Activated CD4-positive, alpha-beta T cell treated with anti-CD3 and anti-CD28 coated beads, Interleukin-2, amount 50 U/mL, for 48 hours (primary cell): ENCODE measurements at regions not wholly inside any gene's neighbourhood (a gene's known extent, or its start where the extent isn't known, plus 50 kb on each side); places are given as distances from the start of the nearest gene placed in this dataset.
"Not testable (repeated sequence)": the region's sequence is repeated elsewhere in the genome, so short reads cannot be mapped to it uniquely, and the experiment has no call there.

ENCODE experiments used
- DNase-seq, 2 experiments: peaks; one replicate each; pipeline ENCODE4 v3.0.0-alpha.2; 2020

GRCh38 chr9:19651681-19652080 is 137.2 kb downstream of the SLC24A2 start:
- DNase-seq: no peak

- DNase-seq: no peak
Observed at GRCh38 chr9:19650312-19650711, 138.5 kb downstream of the SLC24A2 start.

GRCh38 chr9:19649336-19650041 is 139.3 kb downstream of the SLC24A2 start:
- no peak for DNase-seq

GRCh38 chr9:19648672-19649071 is 140.2 kb downstream of the SLC24A2 start:
- DNase-seq: no peak

GRCh38 chr9:19643875-19644274 is 145.0 kb downstream of the SLC24A2 start:
- DNase-seq: no peak

GRCh38 chr9:19642256-19642655 is 146.6 kb downstream of the SLC24A2 start:
- DNase-seq: no peak

GRCh38 chr9:19641046-19641445 is 147.8 kb downstream of the SLC24A2 start:
- no peak for DNase-seq

- DNase-seq: no peak
Observed at GRCh38 chr9:19640014-19640413, 148.8 kb downstream of the SLC24A2 start.

GRCh38 chr9:19637084-19637483 is 151.8 kb downstream of the SLC24A2 start:
- DNase-seq: no peak

- DNase-seq: no peak
Observed at GRCh38 chr9:19634881-19635280, 154.0 kb downstream of the SLC24A2 start.

- DNase-seq: no peak
Observed at GRCh38 chr9:19631181-19631580, 157.7 kb downstream of the SLC24A2 start.

- DNase-seq: no peak
Observed at GRCh38 chr9:19630760-19631159, 158.1 kb downstream of the SLC24A2 start.

GRCh38 chr9:19629488-19629887 is 159.3 kb downstream of the SLC24A2 start:
- no peak for DNase-seq

GRCh38 chr9:19625426-19625825 is 163.4 kb downstream of the SLC24A2 start:
- DNase-seq: not testable (repeated sequence)

- no peak for DNase-seq
Observed at GRCh38 chr9:19624519-19624918, 164.3 kb downstream of the SLC24A2 start.

- DNase-seq: no peak
Observed at GRCh38 chr9:19623941-19624340, 164.9 kb downstream of the SLC24A2 start.

- no peak for DNase-seq
Observed at GRCh38 chr9:19620326-19620725, 168.5 kb downstream of the SLC24A2 start.

- DNase-seq: no peak
Observed at GRCh38 chr9:19619221-19619620, 169.6 kb downstream of the SLC24A2 start.

- DNase-seq: no peak
Observed at GRCh38 chr9:19618816-19619215, 170.0 kb downstream of the SLC24A2 start.

GRCh38 chr9:19615036-19615624 is 173.7 kb downstream of the SLC24A2 start:
- DNase-seq: no peak

GRCh38 chr9:19614294-19614693 is 174.5 kb downstream of the SLC24A2 start:
- DNase-seq: no peak

- DNase-seq: no peak
Observed at GRCh38 chr9:19600538-19600937, 188.3 kb downstream of the SLC24A2 start.

- DNase-seq: no peak
Observed at GRCh38 chr9:19598722-19599121, 189.9 kb downstream of the ACER2 start.

- no peak for DNase-seq
Observed at GRCh38 chr9:19597176-19597575, 188.4 kb downstream of the ACER2 start.

- no peak for DNase-seq
Observed at GRCh38 chr9:19595003-19595402, 186.2 kb downstream of the ACER2 start.
